HEK293 (cell line): ENCODE measurements at regions not wholly inside any gene's neighbourhood (a gene's known extent, or its start where the extent isn't known, plus 50 kb on each side); places are given as distances from the start of the nearest gene placed in this dataset.

Experiments
- ATF2 ChIP-seq: fragments of 450-650 bp; formaldehyde crosslinking; IDR thresholded peaks from 2 replicates; pipeline ENCODE4 v1.5.1; 2016; ENCODE audit warnings: missing biosample characterization, missing genetic modification characterization, low read depth
- RBAK ChIP-seq: fragments of 450-650 bp; formaldehyde crosslinking; IDR thresholded peaks from 2 replicates; pipeline ENCODE4 v1.5.1; 2016; ENCODE audit warnings: missing biosample characterization, missing genetic modification characterization
- YY1 ChIP-seq: fragments of 450-650 bp; formaldehyde crosslinking; IDR thresholded peaks from 2 replicates; pipeline ENCODE4 v1.5.1; 2018; ENCODE audit warnings: missing biosample characterization, missing genetic modification characterization
- ZNF121 ChIP-seq: fragments of 450-650 bp; formaldehyde crosslinking; IDR thresholded peaks from 2 replicates; pipeline ENCODE4 v1.5.1; 2016; ENCODE audit warnings: missing biosample characterization, missing genetic modification characterization
- ZNF140 ChIP-seq: fragments of 450-650 bp; formaldehyde crosslinking; IDR thresholded peaks from 2 replicates; pipeline ENCODE4 v1.5.1; 2016; ENCODE audit warnings: missing biosample characterization, missing genetic modification characterization
- ZNF274 ChIP-seq, 2 experiments: fragments of 200-500 bp in 1 of 2; fragments of 450-650 bp in 1 of 2; sonication (Bioruptor generic) in 1 of 2; formaldehyde crosslinking in 1 of 2; IDR thresholded peaks; 2 replicates each; pipeline versions ENCODE4 v1.5.1 to v1.6.1; 2014 to 2016; ENCODE audit warnings: borderline replicate concordance in 1 of 2, inconsistent platforms in 1 of 2, low read length in 1 of 2, missing biosample characterization in 1 of 2, missing genetic modification characterization in 1 of 2
- ZNF354C ChIP-seq: fragments of 450-650 bp; formaldehyde crosslinking; IDR thresholded peaks from 2 replicates; pipeline ENCODE4 v1.5.1; 2016; ENCODE audit warnings: missing biosample characterization, missing genetic modification characterization, low read depth, borderline replicate concordance
- ZNF558 ChIP-seq: fragments of 450-650 bp; formaldehyde crosslinking; IDR thresholded peaks from 2 replicates; pipeline ENCODE4 v1.5.1; 2016; ENCODE audit warnings: missing biosample characterization, missing genetic modification characterization
- ZNF670 ChIP-seq: fragments of 450-650 bp; formaldehyde crosslinking; IDR thresholded peaks from 2 replicates; pipeline ENCODE4 v1.5.1; 2016; ENCODE audit warnings: missing biosample characterization, missing genetic modification characterization, low read depth
- ZSCAN30 ChIP-seq: fragments of 450-650 bp; IDR thresholded peaks from 2 replicates; pipeline ENCODE4 v1.5.1; 2018; ENCODE audit warnings: missing biosample characterization, mild to moderate bottlenecking, missing genetic modification characterization, moderate library complexity
- ZSCAN5A ChIP-seq: fragments of 450-650 bp; formaldehyde crosslinking; IDR thresholded peaks from 2 replicates; pipeline ENCODE4 v1.5.1; 2016; ENCODE audit warnings: missing biosample characterization, missing genetic modification characterization
- TF ChIP-seq, protein P1 (sequence below): fragments of 450-650 bp; formaldehyde crosslinking; IDR thresholded peaks from 2 replicates; pipeline ENCODE4 v1.5.1; 2016; ENCODE audit warnings: missing biosample characterization, missing genetic modification characterization

DNA sequence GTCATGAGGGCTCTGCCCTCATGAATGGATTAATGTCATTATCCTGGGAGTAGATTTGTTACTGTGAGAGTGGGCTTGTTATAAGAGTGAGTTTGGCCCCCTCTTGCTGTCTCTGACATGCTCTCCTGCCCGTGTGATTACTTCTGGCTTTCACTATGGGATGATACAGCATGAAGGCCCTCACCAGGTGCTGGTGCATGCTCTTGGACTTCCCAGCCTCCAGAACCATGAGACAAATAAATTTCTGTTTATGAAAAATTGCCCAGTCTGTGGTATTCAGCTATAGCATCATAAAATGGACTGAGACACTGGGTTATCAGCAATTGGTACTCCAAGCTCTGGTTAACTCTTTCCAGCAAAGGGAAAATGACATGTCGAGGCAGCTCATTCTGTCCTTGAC is 76.2 kb upstream of the MAP3K7 start:
- TF ChIP-seq YY1 (tag by site-specific recombination) (no peak), ZSCAN30 (tag by site-specific recombination) (no peak), ZNF274 (IDR thresholded peaks at IDR 0.05; ENCODE audit: low read length) (no peak), ZNF274 (tag by site-specific recombination; IDR thresholded peaks at IDR 0.05; ENCODE audit: borderline replicate concordance) (no peak), RBAK (no peak), ZNF140 (tag by site-specific recombination) (no peak), ZNF354C (tag by site-specific recombination) (no peak), ZSCAN5A (tag by site-specific recombination) (no peak), ZNF670 (tag by site-specific recombination) (no peak), ZNF558 (tag by site-specific recombination) (no peak), ATF2 (no peak), ZNF121 (no peak)
- TF ChIP-seq, protein P1, sequence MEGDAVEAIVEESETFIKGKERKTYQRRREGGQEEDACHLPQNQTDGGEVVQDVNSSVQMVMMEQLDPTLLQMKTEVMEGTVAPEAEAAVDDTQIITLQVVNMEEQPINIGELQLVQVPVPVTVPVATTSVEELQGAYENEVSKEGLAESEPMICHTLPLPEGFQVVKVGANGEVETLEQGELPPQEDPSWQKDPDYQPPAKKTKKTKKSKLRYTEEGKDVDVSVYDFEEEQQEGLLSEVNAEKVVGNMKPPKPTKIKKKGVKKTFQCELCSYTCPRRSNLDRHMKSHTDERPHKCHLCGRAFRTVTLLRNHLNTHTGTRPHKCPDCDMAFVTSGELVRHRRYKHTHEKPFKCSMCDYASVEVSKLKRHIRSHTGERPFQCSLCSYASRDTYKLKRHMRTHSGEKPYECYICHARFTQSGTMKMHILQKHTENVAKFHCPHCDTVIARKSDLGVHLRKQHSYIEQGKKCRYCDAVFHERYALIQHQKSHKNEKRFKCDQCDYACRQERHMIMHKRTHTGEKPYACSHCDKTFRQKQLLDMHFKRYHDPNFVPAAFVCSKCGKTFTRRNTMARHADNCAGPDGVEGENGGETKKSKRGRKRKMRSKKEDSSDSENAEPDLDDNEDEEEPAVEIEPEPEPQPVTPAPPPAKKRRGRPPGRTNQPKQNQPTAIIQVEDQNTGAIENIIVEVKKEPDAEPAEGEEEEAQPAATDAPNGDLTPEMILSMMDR, result no peak
